Choroid plexus epithelial cell (primary cell): ENCODE measurements at regions not wholly inside any gene's neighbourhood (a gene's known extent, or its start where the extent isn't known, plus 50 kb on each side); places are given as distances from the start of the nearest gene placed in this dataset.

Source experiments
- DNase-seq: peaks from one replicate; pipeline ENCODE4 v3.0.0-alpha.2; 2010; ENCODE audit warnings: low read depth
- H3K4me3 ChIP-seq: 2 replicates; pipeline ENCODE4 v1.5.1; 2011; ENCODE audit warnings: low read depth, mild to moderate bottlenecking, control low read depth, low read length, moderate library complexity
- CTCF ChIP-seq: conservative IDR thresholded peaks from 2 replicates; pipeline ENCODE4 v1.5.1; 2011; ENCODE audit warnings: low read depth, mild to moderate bottlenecking, control low read depth, inconsistent platforms, low read length, moderate library complexity

GRCh38 chr3:110598847-110599490, 472.6 kb upstream of the NECTIN3 start:
- TF ChIP-seq CTCF, result no peak
- no peak for DNase-seq

DNA sequence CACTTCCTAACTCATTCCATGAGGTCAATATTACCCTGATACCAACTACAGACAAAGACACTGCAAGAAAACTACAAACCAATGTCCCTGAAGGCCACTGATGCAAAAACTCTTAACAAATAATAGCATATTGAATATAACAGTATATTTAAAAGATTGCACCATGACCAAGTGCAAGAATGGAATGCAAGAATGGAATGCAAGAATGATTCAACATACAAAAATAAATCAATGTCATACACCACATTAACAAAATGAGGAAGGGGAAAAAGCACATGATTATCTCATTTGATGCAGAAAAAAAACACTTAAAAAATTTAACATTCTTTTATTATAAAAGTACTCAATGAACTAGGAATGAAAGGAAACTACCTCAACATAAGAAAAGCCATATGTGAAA, 463.1 kb upstream of the NECTIN3 start:
- TF ChIP-seq CTCF, result no peak

More at GRCh38 chr3:110598847-110599490, 472.6 kb upstream of the NECTIN3 start:
- no peak overlapping the region for H3K4me3 ChIP-seq

DNA sequence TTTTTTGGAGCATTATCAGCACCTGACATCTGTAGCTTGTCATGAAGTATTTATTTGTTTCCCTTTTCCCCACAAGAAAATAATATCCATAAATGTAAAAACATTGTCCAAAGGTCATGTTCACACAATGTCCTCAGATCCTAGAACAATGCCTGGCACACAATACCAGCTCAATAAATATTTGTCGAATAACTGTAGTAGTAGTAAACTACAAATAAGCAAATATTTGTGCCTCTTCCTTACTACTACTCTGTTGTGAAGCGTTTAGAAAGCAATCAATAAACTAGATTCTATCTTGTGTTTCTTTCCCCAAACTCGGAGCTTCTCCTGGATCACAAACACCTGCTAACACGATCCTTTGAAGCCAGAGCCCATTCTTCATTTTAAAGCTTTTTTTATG, 459.6 kb upstream of the NECTIN3 start:
- no peak overlapping the region for H3K4me3 ChIP-seq
- no peak for DNase-seq
- TF ChIP-seq CTCF, result no peak

More for the DNA sequence above, 463.1 kb upstream of the NECTIN3 start:
- DNase-seq, result peak; percentile 70
- H3K4me3 ChIP-seq, result no peak overlapping the region

DNA sequence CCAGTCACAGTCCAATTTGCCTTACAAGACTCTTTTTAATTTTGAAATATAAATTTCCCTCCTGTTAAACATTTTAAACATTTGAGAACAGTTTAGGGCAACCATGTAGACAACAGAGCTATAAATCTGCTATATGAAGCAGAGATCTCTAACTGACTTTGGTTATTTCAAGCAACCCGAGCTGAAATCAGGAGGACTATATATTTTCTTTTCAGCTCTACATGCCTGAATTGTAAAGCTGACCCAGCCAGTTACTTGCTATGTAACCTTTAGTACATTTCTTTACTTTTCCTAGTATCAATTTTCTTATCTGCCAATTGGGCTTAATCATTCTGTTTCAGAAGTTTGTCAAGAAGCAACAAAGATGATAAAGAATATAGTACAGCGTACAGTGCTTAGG, 457.4 kb upstream of the NECTIN3 start:
- DNase-seq, result no peak
- no peak overlapping the region for H3K4me3 ChIP-seq
- no peak for TF ChIP-seq CTCF

DNA sequence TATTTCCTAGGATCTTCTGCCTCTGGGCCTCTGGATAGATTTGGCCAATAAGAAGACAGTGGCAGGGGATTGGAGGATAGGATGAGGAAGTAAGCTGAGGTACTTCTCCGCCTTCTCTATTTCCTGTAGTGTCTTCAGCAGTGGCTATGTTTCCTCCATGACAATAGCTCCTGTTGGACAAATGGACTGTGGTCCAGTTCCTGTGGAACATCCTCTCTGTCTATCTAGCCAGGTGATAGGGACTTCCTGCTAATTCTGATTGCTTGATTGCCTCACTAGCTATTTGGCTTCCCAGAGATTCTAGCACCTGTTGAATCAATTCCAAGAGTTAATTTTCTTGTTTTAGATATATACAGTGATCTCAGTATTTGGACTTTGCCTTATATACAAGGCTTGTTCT, 456.2 kb upstream of the NECTIN3 start:
- TF ChIP-seq CTCF, result no peak
- DNase-seq, result no peak
- H3K4me3 ChIP-seq, result no peak overlapping the region

DNA sequence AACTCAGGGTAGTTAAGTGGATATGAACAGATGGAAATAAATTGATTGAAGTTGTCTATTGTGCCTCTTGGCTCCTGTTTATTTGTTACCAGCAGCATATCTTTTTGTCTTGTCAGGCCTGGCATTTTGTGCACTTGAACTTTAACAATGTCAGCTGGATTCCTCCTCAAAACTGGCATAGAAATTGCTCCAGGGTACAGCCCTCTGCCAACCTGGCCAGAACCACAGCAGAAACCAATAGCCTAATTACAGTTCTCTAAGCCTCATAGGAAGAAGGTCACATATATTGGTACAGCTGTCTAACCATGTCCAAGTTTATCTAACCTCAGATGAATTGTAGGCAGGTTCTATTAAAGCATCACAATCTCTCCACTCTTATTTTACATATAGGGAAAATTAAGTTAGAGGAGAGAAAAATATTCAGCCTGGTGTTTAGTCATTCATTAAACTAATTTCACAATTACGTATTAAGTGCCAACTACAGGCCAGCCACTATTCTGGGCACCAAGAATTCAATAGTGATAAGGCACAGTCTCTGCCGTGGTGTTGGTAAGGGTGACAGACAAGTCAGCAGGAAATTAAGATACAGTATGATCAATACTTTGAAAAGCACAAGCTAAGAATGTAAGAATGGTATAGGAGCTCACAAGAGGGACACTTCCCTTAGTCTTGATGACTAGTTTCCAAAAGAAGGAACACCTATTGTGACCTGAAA, 452.9 kb upstream of the NECTIN3 start:
- no peak for TF ChIP-seq CTCF

GRCh38 chr3:110620118-110620517, 451.5 kb upstream of the NECTIN3 start:
- no peak for DNase-seq
- no peak for TF ChIP-seq CTCF
- H3K4me3 ChIP-seq, result no peak overlapping the region

More for the DNA sequence above, 452.9 kb upstream of the NECTIN3 start:
- no peak for DNase-seq
- H3K4me3 ChIP-seq, result no peak overlapping the region
